H1 (cell line): ENCODE measurements at regions not wholly inside any gene's neighbourhood (a gene's known extent, or its start where the extent isn't known, plus 50 kb on each side); places are given as distances from the start of the nearest gene placed in this dataset.

Experiments
- HDAC2 ChIP-seq, 2 experiments: fragments of 300-600 bp in 1 of 2; sonication (generic) in 1 of 2; IDR thresholded peaks; 2 replicates each; pipeline ENCODE4 v1.6.1; 2011 to 2012; ENCODE audit warnings: low read depth in 2 of 2, low read length in 2 of 2, mild to moderate bottlenecking in 2 of 2, moderate library complexity in 2 of 2, borderline replicate concordance in 1 of 2, inconsistent platforms in 1 of 2
- KDM4A ChIP-seq: IDR thresholded peaks from one replicate; pipeline ENCODE4 v1.7.1; 2012; ENCODE audit warnings: low read depth, mild to moderate bottlenecking, moderate library complexity, low read length, inconsistent platforms; ENCODE audit not compliant: severe bottlenecking
- RAD21 ChIP-seq, 2 experiments: IDR thresholded peaks in 1 of 2; conservative IDR thresholded peaks in 1 of 2; 2 replicates each; pipeline ENCODE4 v1.6.1; 2011; ENCODE audit warnings: low read depth in 2 of 2, low read length in 2 of 2, improper control_type of control experiment in 1 of 2, inconsistent platforms in 1 of 2, mild to moderate bottlenecking in 1 of 2, moderate library complexity in 1 of 2

- TF ChIP-seq KDM4A (no peak), RAD21 (IDR thresholded peaks at IDR 0.05 in 1 of 2, conservative IDR thresholded peaks at IDR 0.05 in 1 of 2; ENCODE audit: low read depth in 2 of 2, low read length in 2 of 2) (no peak), HDAC2 (IDR thresholded peaks at IDR 0.05; ENCODE audit: borderline replicate concordance in 1 of 2, low read depth in 2 of 2, low read length in 2 of 2) (no peak)
Measured at GRCh38 chr9:11312966-11313365, 700.2 kb upstream of the PTPRD start (continued).
